ENCODE measurements at regions not wholly inside any gene's neighbourhood (a gene's known extent, or its start where the extent isn't known, plus 50 kb on each side); places are given as distances from the start of the nearest gene placed in this dataset.
"Not testable (repeated sequence)": the region's sequence is repeated elsewhere in the genome, so short reads cannot be mapped to it uniquely, and the experiment has no call there.

DNA sequence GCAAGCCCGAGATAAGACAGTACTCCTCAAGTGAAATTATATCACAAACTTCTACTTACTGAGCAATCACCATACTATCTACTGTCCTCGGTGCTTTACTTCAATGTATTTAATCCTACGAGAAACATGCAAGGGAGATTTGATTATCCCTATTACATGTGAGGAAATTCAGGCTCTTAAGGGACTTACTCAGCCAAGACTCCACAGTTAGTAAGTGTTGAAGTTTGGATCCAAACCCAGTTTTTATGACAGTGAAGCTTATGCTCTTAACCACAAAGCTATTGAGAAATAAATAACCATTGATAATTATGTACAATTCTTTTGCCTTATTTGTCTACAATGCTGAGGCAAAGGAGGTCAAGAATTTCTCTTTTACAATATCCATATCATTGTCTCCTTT is 672.9 kb upstream of the ACVR2A start:
- no peak for DNase-seq

DNA sequence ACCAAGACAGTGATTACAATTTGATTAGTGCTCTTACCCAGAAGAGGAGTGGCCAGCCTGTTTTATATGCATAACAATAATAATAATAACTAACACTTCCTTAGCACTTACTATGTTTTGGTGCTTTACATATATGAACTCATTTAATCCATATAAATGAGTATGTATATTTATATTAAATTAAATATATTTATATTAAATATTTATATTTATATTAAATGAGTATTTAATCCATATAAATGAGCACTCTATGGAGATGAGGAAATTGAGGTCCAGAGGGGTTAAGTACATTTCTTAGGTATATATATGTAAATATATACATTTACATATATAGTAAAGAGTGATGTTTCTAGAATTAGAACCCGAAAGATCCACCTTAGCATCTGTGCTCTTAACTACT is 673.9 kb upstream of the ACVR2A start:
- no peak for DNase-seq

DNA sequence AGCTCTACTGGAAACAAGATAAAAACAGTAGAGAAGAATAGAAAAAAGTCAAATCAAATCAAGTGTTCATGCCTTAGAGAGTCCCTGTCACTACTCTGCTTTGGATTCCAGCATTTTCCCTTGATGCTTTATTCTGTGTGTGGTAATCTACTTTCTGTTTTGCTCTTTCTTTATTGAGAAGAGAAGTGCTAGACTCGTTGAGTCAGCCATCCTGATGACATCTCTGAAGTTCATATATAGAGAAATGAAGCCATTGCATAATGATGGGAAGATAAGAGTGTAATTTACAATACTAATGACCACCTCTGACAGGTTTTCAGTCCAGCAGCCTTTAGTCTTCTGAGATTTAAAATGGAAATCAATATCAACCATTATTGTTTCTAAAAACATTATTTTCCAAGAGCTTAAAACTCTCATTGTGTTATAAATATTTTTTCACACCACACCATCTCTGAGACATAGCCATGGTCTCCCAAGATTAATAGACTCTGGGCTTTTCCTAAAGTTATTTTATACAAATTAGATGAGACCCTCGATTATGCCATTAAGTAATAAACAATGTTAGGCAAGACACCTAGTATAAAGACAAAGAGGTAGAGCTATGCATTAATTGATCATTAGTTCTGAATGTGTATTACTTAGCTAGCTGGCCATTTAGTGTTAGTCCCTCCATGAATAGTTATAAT is 679.0 kb upstream of the ACVR2A start:
- DNase-seq: no peak

DNA sequence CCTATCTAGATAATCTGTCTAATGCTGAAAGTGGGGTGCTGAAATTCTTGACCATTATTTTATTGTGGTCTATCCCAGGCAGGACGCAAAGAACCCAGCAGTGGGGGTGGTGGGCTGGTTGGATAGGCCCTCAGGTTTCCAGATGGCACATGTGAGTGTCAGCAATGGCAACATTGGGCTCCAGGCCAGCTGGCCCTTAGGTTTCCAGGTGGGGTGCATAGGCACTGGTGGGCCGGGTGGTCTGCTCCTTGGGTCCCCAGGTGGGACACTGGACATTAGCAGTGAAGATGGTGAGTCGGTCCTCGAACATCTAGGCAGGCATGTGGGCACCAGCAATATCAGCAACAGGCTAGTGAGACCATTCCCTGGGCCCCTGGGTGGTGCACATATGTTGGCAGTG is 680.3 kb upstream of the ACVR2A start:
- no peak for DNase-seq

DNA sequence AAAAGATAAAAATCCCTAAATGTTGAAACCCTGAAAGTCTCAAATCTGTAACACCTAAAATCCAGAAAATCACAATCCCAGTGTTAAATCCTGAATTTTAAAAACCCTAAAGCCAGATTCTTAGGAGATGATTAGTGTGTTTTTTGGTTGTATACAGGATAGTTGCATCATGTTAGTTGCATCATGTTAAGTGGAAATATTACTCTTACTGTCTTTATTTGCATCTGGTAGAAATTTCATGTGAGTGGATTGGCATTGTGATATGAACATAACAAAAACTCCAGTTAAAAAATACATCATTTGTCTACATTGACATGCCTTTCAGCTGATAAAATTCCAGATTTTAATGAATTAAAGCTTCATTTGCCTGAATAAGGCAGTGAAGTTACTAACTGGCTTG is 683.1 kb upstream of the ACVR2A start:
- no peak for DNase-seq

DNA sequence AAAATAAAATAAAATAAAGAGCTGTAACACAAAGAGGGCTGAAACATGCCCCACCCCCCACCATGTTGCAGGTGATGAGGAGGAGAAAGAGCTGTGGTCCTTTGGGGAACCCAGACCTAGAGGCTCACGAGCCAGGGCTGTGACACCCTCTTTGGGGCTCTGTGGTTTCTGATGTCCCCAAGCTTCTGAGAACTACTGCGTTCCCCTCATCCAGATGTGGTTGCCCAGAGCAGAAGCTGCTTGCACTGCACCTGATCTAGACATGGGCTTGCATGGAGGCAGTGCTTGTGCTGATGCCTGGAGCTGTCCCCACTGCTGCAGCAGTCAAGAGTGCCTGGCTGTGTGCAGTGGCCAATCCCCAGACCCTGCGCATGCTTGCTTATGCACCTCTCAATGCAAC is 687.9 kb upstream of the ACVR2A start:
- no peak for DNase-seq

DNA sequence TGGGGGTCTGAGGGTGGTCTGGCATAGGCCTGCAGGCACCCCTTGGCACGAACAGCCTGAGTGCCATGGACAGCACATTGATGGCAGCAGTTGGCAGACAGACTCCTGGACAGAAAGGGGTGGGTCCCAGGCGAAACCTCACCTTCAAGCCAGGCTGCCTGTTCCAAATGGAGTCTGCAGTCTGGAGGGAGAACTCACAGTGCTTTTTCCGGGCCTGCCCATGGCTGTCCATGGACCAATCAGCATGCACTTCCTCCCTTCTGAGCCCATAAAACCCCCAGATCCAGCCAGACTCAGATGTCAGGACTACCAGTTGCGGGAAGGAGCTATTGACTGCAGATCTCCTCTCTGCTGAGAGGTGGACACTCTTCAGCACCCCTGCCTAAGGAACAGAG is 694.6 kb upstream of the ACVR2A start:
- no peak for DNase-seq

DNA sequence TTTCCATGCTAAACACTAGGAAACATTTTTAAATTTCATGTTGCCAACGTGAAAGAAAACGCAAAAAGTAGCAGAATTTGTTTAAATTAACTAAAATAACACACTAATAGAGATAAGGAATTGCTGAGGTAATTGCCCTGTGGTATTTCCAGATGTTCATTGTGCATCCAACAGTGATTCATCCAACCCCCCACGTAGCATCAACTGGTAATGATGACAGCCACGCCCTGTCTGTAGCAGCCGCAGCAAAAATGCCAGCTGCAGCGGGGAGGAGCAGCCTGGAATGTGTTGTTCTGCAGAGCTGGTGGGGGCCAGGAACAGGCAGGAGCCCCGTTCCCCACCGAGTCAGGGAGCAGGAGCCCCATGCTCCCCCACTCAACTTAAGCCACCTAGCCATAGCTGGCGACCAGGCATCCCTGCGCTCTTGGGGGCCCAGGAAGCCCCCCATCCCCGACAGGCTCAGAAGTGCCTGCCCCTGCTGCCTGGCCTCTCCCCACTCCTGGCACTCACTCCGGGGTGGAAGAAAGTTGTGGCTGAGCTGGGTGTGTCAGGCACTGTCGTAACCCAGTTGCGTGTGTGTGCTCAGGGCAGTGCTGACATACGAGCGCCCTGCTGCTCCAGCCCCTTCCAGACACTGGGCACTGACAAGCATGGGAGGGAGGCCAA is 695.1 kb upstream of the ACVR2A start:
- peak; percentile 3 for DNase-seq

DNA sequence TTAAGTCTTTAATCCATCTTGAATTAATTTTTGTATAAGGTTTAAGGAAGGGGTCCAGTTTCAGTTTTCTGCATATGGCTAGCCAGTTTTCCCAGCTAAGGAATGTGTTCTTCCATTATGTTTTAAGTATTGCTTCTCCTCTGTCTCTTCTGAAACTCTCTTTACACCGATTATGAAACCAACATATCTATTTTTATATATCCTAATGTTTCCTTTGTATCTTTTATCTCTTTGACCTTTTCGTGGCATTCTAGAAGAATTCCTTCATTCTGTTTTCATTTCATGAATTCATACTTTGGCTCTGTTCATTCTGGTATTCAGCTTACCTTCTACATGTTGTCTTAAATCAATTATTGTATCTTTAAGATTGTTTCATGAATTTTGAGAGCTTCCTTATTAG is 697.0 kb upstream of the ACVR2A start:
- DNase-seq: no peak

DNA sequence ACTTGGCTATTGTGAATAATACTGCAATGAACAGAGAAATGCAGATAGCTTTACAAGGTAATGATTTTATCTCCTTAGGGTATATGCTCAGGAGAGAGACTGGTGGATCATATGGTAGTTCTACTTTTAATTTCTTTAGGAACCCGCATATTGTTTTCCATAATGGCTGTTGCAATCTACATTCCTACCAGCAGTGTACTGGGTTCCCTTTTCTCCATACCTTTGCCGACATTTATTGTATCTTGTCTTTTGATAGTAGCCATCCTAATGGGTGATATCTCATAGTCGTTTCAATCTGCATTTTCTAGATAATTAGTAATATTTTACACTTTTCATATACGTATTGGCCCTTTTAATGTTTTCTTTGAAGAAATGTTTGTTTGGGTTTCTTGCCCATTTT is 702.9 kb upstream of the ACVR2A start:
- no peak for DNase-seq

DNA sequence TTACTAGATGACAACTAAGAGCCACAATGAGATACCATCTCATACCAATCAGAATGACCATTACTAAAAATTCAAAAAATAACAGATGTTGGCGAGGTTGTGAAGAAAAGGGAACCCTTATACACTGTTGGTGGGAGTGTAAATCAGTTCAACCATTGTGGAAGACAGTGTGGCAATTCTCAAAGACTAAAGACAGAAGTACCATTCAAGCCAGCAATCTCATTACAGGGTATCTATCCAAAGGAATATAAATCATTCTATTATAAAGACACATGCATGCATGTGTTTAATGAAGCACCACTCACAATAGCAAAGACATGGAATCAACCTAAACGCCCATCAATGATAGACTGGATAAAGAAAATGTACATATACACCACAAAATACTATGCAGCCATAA is 705.1 kb upstream of the ACVR2A start:
- not testable (repeated sequence) for DNase-seq

DNA sequence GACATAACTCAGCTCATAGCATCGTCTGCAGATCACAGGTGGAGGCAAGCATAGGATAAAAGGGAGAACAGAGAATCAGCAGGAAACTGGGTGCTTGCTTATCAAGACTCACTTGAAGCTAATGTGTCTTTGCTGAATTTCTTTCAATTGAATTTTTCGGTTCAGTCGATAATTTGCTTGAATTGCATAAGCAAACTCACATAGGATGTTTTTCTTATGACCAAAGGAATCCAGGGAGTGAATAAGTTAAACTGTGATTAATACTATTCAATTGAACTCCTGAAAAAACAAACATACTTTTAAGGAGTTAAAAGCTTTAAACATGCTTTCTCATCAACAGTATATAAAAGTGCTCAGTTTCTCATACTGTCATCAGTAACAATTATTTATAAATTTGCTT is 707.1 kb upstream of the ACVR2A start:
- no peak for DNase-seq

DNA sequence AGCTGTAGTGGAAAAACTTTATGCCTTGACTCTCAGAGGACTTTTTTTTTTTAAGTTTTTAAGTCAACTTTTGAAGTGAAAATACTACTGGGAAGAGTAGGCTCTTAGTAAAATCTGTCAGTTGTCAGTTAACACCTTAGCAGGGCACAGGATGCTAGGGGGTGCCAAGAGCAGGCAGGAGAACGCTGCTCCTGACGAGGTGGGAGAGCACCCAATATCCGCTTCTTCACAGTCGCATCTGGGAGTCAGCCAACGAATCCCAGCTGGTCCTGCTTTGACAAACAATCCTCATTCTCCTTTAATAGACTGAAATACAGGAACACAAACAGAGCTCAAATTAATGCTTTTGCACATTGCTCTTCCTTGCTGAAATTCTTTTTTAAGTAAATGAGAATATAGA is 709.5 kb upstream of the ACVR2A start:
- DNase-seq: no peak

DNA sequence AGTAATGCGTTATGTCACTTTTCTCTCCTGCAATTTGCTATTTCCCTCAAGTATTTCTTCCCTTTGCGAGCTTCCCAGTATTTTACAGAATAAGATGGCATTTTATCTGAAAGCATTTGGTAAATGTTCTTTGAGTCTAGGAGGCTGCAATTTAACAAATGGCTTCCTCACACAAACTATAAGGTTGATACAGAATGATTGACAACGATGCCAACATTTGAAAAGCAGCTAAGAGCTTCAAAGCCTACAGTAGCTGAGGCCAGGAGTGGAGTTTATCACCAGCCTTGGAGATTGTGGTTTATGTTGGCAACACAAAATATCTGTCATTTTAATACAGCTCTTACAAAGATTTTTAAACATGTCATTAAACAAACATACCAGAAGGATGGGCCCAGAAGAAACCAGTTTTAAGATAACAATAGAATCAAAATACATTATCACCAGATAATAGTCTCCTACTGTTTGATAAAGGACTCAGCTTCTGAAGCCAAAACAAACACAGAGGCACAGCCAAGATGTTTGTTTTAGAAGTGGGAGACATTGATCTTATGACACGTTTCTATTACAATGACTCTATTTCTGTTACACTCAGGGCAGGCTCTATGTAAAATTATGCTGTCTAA is 711.4 kb upstream of the ACVR2A start:
- DNase-seq: no peak

DNA sequence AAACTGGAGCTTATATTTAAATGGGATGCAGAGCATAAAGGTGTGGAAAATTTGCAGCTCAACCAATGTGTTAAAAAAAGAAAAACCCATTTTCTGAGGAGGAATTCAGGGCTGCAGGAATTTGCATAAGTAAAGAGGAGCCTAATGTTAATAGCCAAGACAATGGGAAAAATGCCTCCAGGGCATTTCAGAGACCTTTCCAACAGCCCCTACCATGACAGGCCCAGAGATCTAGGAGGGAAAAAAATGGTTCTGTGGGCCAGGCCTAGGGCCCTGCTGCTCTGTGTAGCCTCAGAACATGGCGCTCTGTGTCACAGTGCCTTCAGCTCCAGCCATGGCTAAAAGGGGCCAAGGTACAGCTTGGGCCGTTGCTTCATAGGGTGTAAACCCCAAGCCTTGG is 719.7 kb upstream of the ACVR2A start:
- no peak for DNase-seq

DNA sequence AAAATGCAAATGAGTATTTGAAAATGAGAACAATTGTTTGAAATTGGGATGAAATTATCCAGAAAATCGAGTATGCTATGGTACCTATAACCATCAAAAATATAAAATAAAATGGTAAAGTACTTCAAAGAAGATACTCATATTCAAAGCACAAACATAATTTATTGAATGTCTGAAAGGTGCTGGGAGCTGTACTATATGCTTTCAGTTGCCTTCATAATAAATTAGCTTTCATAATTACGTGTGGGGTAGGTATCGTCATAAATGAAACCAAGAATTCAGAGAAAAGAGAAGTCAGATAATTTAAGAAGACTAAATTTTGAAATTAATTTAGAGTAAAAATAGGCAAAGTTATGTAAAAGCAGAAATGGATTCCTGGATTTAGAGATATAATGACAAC is 721.9 kb upstream of the ACVR2A start:
- no peak for DNase-seq

DNA sequence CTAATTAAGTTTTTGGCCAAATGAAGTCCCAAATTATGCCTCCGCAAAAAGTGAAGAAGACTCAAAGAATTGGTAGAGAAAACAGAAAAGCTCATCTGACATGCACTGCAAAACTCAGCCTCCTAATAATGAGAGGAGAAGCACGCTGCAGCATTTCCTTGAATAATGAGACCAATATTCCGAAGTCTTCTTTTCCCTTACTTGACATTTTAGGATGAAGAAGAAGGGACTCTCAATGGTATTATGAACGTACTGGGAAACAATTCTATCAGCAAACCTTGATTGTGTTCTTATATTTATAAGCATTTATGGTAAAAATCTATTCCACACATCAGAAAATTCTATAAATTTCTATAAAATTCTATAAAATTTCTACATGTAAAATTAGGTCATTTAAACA is 733.9 kb upstream of the ACVR2A start:
- DNase-seq: no peak

DNA sequence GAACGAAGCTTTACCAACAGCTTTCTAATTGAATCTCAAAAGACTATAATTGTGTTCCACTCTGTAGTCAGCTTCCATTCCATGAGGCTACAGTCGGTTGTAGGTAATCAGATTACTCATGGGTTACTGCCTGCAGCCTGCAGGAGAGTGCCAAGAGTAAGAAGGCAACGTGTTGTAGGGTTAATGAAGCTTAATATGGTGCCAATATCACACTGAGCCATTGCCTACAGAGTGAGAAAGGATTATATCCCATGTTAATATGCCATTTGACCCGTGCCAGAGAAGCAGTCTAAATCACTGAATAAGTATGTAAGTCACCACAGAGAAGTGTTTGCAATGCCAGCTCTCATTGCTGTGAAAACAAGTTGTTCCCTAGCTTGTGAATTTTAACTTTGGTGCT is 734.5 kb upstream of the ACVR2A start:
- no peak for DNase-seq

DNA sequence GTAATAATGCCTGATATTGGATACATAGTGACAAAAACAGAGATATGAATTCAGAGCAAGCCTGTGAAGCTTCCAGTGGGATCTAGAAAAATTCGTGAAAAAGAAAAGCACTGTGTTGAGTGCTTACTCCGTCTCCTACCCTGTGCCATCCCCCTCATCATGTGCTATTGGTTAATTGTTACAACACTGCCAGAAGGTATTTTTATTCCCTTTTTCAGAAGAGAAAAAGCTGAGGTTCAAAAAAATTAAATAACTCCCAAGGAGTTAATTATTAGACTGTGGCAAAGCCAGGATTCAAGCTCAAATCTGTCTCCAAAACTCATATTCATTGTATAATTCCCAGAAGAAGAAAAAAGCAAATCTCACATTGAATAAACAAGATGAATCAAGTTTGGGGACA is 735.5 kb upstream of the ACVR2A start:
- no peak for DNase-seq

DNA sequence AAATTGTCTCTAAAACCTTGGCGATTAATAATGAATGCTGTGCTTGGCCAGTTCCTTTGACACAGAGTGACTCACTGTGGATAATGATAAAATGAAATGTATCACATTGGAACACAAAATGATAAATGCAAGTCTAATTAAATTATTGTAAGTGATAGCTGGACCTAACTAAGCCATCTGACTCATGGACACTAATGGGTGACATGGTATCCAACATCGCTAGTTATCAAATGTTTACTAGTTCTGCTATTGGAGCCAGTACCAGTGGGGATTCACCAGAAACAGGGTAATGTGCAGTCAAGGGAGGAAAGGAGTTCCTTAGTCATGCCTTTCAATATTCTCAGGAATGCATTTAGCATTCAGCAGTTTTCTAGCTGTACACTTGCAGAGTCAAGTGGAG is 736.3 kb upstream of the ACVR2A start:
- DNase-seq: no peak

DNA sequence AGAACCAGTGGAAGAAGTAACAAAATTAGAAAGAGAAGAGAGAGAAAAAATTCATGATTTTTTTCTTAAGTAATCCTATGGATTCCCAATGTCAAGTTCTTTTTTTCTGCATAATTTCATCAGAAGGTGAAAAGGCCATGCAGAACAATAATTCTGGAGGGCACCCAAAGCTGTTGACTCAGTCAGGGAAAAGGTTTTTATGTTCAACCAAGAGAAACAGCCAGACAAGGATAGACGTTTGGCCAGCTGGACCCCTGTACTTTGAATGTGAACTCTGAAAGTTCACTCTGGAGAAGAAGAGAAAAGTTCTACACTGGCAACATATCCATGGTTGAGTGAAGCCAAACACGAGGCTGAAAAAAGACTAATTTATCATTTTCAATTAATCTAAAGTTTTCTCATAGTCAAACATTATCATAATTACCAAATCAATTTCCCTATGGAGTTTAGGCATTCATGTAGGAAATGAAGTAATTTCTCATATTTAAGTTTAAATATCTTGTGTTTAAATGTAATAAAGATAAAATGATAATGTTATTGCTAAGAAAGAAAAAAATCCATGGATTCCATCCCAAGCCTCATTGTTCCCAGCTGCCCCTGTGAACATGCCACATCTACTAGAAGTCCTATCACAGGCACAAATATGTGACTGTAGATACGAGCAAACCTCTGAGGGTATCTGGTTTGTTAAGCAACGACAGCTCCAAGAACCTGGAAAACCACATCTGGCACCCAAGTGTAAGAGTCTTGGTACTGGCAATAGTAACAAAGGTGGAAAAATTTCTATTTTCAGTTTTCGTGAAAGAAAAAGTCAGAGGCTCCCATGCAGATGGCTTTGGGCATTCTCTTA is 742.7 kb upstream of the ACVR2A start:
- no peak for DNase-seq

DNA sequence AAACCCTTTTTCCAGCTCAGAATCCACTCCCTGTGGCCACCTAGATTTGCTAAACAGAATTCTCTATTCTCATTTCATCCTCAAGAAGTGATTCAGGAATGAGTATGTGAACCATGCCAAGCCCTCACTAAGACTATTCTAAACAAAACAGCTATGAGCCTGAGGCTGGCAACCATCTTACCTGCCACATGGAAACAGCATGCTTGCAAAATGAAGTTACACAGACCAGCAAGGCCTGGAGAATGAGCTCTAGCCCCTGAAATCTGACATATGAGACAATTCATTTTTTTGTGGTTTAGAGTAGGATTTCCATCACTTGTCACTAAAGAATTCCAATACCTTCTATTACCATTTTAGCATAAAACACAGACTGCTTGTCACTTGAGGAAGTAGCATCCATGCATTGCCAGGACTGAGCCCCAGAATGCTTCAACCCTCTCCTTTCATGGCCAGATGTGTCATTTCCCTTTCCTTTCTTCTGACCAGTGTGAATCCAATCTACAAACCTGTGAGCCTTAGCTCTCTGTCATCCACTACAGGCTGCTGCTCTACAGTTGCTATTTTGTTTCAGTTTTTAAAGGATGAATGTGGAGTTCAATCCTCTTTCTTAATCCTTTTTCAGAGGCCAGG is 744.3 kb upstream of the ACVR2A start:
- no peak for DNase-seq

DNA sequence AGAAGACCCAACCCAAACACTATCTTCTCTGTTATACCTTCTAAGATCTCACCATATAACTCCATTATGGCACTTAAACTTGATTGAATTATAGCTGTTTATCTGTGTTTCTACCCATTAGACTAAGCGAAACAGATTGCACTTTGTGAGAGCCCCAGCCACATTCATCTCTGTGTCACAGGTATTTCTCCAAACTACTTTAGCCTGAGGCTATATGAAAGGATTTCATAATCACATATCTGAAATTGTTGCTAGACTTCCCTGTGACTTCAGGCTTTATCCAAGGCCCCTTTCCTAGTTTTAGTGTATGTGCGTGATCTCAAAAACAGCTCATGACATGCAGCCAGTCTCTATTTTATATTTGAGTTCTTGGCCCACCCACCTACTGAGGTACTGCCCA is 745.0 kb upstream of the ACVR2A start:
- DNase-seq: no peak

Measured in EL (cell line).